HG02798 (cell line): ENCODE measurements at regions not wholly inside any gene's neighbourhood (a gene's known extent, or its start where the extent isn't known, plus 50 kb on each side); places are given as distances from the start of the nearest gene placed in this dataset.
"Not testable (repeated sequence)": the region's sequence is repeated elsewhere in the genome, so short reads cannot be mapped to it uniquely, and the experiment has no call there.

ENCODE experiments used
- ATAC-seq: cut with Tn5 transposase; IDR thresholded peaks from one replicate; pipeline ENCODE4 v1.9.1; 2021; ENCODE audit warnings: mild to moderate bottlenecking; ENCODE audit not compliant: unreplicated experiment, poor library complexity

GRCh38 chr4:148704291-148704690 lies 262.1 kb upstream of the NR3C2 start:
- no peak for ATAC-seq

GRCh38 chr4:148694702-148695101 lies 252.5 kb upstream of the NR3C2 start:
- ATAC-seq, result no peak

GRCh38 chr4:148693913-148694649 lies 251.9 kb upstream of the NR3C2 start:
- ATAC-seq, result no peak

- no peak for ATAC-seq
Observed at GRCh38 chr4:148692242-148692641, 250.0 kb upstream of the NR3C2 start.

GRCh38 chr4:148686449-148686848 lies 244.2 kb upstream of the NR3C2 start:
- no peak for ATAC-seq

- no peak for ATAC-seq
Observed at GRCh38 chr4:148684638-148685037, 242.4 kb upstream of the NR3C2 start.

- ATAC-seq, result no peak
Observed at GRCh38 chr4:148680884-148681283, 238.7 kb upstream of the NR3C2 start.

- ATAC-seq, result no peak
Observed at GRCh38 chr4:148676344-148676743, 234.1 kb upstream of the NR3C2 start.

GRCh38 chr4:148674876-148675275 lies 232.7 kb upstream of the NR3C2 start:
- no peak for ATAC-seq

- no peak for ATAC-seq
Observed at GRCh38 chr4:148664636-148665035, 222.4 kb upstream of the NR3C2 start.

- no peak for ATAC-seq
Observed at GRCh38 chr4:148654131-148654530, 211.9 kb upstream of the NR3C2 start.

- ATAC-seq, result no peak
Observed at GRCh38 chr4:148653681-148654080, 211.5 kb upstream of the NR3C2 start.

- no peak for ATAC-seq
Observed at GRCh38 chr4:148651991-148652390, 209.8 kb upstream of the NR3C2 start.

- no peak for ATAC-seq
Observed at GRCh38 chr4:148649652-148650331, 207.6 kb upstream of the NR3C2 start.

- no peak for ATAC-seq
Observed at GRCh38 chr4:148643851-148644250, 201.6 kb upstream of the NR3C2 start.

GRCh38 chr4:148642907-148643306 lies 200.7 kb upstream of the NR3C2 start:
- ATAC-seq, result no peak

GRCh38 chr4:148638079-148638478 lies 195.9 kb upstream of the NR3C2 start:
- ATAC-seq, result not testable (repeated sequence)

GRCh38 chr4:148637453-148637852 lies 195.2 kb upstream of the NR3C2 start:
- ATAC-seq, result not testable (repeated sequence)

- no peak for ATAC-seq
Observed at GRCh38 chr4:148634476-148634875, 192.3 kb upstream of the NR3C2 start.

GRCh38 chr4:148633720-148634119 lies 191.5 kb upstream of the NR3C2 start:
- no peak for ATAC-seq

GRCh38 chr4:148632476-148632875 lies 190.3 kb upstream of the NR3C2 start:
- ATAC-seq, result no peak

- no peak for ATAC-seq
Observed at GRCh38 chr4:148630051-148630450, 187.8 kb upstream of the NR3C2 start.
